Esophagus (tissue), 2 donors: ENCODE measurements at regions not wholly inside any gene's neighbourhood (a gene's known extent, or its start where the extent isn't known, plus 50 kb on each side); places are given as distances from the start of the nearest gene placed in this dataset.

ENCODE experiments used
- H3K27ac ChIP-seq, 2 donors: one replicate each; pipeline ENCODE4 v1.5.1; 2013; ENCODE audit warnings: low read depth in 2 of 2, mild to moderate bottlenecking in 2 of 2, inconsistent platforms in 1 of 2, low read length in 1 of 2, moderate library complexity in 1 of 2
- H3K27me3 ChIP-seq, 2 donors: one replicate each; pipeline ENCODE4 v1.6.1; 2013; ENCODE audit warnings: low read length in 2 of 2, control low read depth in 1 of 2, mild to moderate bottlenecking in 1 of 2; ENCODE audit not compliant: insufficient read depth in 2 of 2, control insufficient read depth in 1 of 2
- H3K36me3 ChIP-seq, 2 donors: one replicate each; pipeline ENCODE4 v1.6.1; 2013; ENCODE audit warnings: low read length in 1 of 2; ENCODE audit not compliant: control insufficient read depth in 2 of 2, insufficient read depth in 2 of 2
- H3K4me1 ChIP-seq, 2 donors: one replicate each; pipeline ENCODE4 v1.6.1; 2013; ENCODE audit warnings: low read length in 1 of 2; ENCODE audit not compliant: control insufficient read depth in 2 of 2, insufficient read depth in 2 of 2
- H3K4me3 ChIP-seq, 2 donors: one replicate each; pipeline ENCODE4 v1.5.1; 2013; ENCODE audit warnings: low read length in 2 of 2, mild to moderate bottlenecking in 2 of 2, low read depth in 1 of 2, moderate library complexity in 1 of 2
- H3K9me3 ChIP-seq, 2 donors: one replicate each; pipeline ENCODE4 v1.6.1; 2013; ENCODE audit warnings: mild to moderate bottlenecking in 2 of 2, low read depth in 1 of 2, low read length in 1 of 2, moderate library complexity in 1 of 2; ENCODE audit not compliant: control insufficient read depth in 2 of 2, insufficient read depth in 1 of 2
- WGBS, 2 donors: extraction: QIAGEN DNeasy Blood & Tissue Kit; methylation state at CpG; one replicate each; pipeline ENCODE4 v1.1.7; 2013; 5-methylcytosine and 5-hydroxymethylcytosine counted together
- donor health status: healthy with polysubstance abuse.
- donor health status: Bipolar disorder and iron deficiency.

DNA sequence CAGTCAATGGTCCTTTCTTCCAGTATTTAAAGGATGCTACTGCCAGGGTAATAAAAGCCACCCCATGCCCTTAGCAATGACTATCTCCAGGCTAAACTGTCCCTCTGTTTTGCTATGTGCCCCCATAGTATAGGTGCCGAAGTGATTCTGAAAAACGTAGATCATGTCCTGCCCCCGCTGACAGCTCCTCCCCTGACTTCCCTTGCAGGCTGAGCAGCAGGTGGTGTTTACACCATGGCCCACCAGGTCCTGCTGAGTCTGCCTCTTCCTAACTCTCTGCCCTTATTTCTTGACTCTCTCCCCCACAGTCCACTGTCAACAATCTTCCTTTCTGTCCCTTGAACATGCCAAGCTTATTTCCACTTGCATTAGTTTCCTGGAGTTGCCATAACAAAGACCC lies 352.5 kb upstream of the TSHZ2 start:
- Histone ChIP-seq H3K4me1 (no peaks in the 10 kb centered on the region), H3K4me3 (no peak overlapping the region), H3K27ac (no peak overlapping the region), H3K27me3 (no peaks in the 10 kb centered on the region), H3K9me3 (no peaks in the 10 kb centered on the region), H3K36me3 (no peaks in the 10 kb centered on the region)
- WGBS, 2 donors, result 78 to 83% methylated on average over 3 of the region's 3 CpGs

DNA sequence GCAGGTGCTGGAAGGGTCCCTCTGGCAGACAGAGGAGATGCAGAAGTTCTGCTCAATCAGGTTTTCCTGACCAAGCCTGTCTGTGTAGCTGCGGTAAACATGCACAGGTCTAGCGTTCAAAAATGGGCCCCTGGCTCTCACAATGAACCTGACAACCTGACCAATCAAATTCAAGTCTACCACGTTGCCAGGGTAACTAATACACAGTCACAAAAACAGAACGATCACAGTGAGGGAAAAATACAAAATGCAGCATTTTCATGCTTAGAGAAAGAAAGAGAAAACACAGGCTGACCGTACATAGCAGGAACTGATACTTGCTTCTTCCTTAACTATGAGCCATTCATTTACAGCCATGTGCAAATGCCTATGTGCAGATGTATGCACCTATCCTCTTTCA lies 353.1 kb upstream of the TSHZ2 start:
- 32 to 34% methylated on average over 5 of the region's 5 CpGs for WGBS, 2 donors
- H3K4me1 ChIP-seq, result no peaks in the 10 kb centered on the region
- no peaks in the 10 kb centered on the region for H3K36me3 ChIP-seq
- H3K4me3 ChIP-seq, result no peak overlapping the region
- no peaks in the 10 kb centered on the region for H3K9me3 ChIP-seq
- no peaks in the 10 kb centered on the region for H3K27me3 ChIP-seq
- H3K27ac ChIP-seq, result no peak overlapping the region

- Histone ChIP-seq H3K27ac (no peak overlapping the region), H3K4me1 (no peaks in the 10 kb centered on the region), H3K27me3 (no peaks in the 10 kb centered on the region), H3K9me3 (no peaks in the 10 kb centered on the region), H3K4me3 (no peak overlapping the region), H3K36me3 (no peaks in the 10 kb centered on the region)
- 58 to 68% methylated on average over 3 of the region's 3 CpGs for WGBS, 2 donors
These were observed 355.5 kb upstream of the TSHZ2 start for GRCh38 chr20:52616629-52617028.

- 80 to 86% methylated on average over 3 of the region's 3 CpGs for WGBS, 2 donors
- Histone ChIP-seq H3K27me3 (no peaks in the 10 kb centered on the region), H3K36me3 (no peaks in the 10 kb centered on the region), H3K4me3 (no peak overlapping the region), H3K9me3 (no peaks in the 10 kb centered on the region), H3K27ac (no peak overlapping the region), H3K4me1 (no peaks in the 10 kb centered on the region)
These were observed 357.9 kb upstream of the TSHZ2 start for GRCh38 chr20:52614051-52614863.

GRCh38 chr20:52612046-52612632 lies 360.0 kb upstream of the TSHZ2 start:
- Histone ChIP-seq H3K9me3 (no peaks in the 10 kb centered on the region), H3K27ac (no peak overlapping the region), H3K4me3 (no peak overlapping the region), H3K27me3 (no peaks in the 10 kb centered on the region), H3K4me1 (no peaks in the 10 kb centered on the region), H3K36me3 (no peaks in the 10 kb centered on the region)
- 91% methylated on average over 5 of the region's 5 CpGs for WGBS, 2 donors

DNA sequence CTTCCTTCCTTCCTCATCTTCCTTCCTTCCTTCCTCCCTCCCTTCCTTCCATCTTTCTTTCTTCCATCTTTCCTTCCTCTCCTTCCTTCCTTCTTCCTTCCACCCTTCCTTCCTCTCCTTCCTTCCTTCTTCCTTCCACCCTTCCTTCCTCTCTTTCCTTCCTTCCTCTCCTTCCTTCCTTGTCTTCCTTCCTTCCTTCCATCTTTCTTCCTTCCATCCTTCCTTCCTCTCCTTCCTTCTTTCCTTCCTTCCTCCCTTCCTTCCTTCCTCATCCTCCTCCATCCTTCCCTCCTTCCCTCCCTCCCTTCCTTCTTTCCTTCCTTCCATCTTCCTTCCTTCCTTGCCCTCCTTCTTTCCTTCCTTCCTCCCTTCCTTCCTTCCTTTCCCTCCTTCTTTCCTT lies 361.4 kb upstream of the TSHZ2 start:
- H3K27ac ChIP-seq, result no peak overlapping the region
- H3K36me3 ChIP-seq, result no peaks in the 10 kb centered on the region
- H3K27me3 ChIP-seq, result no peaks in the 10 kb centered on the region
- no peaks in the 10 kb centered on the region for H3K4me1 ChIP-seq
- no peaks in the 10 kb centered on the region for H3K9me3 ChIP-seq
- H3K4me3 ChIP-seq, result no peak overlapping the region

- Histone ChIP-seq H3K4me3 (no peak overlapping the region), H3K9me3 (no peaks in the 10 kb centered on the region)
- WGBS, 2 donors, result 83 to 85% methylated on average over 4 of the region's 4 CpGs
These were observed 370.7 kb upstream of the TSHZ2 start for GRCh38 chr20:52601295-52601971.

DNA sequence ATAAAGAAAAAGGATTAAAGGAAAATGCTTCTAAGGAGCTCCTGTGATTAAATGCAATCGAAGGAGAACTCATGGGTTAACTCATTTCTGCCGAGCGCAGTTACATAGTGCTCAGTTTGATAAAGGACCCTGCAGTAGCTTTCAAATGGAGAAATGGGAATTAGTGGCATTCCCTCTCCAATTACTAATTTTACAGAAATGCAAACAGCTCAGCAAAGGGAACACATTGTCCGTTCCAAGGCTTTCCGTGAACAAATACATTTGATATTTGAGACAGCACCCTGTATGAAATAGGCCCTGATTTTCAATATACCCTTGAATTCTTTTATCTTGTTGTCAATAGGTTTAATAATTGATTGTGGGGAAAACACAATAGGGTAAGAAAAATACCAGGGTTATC lies 375.9 kb upstream of the TSHZ2 start:
- Histone ChIP-seq H3K4me1 (no peaks in the 10 kb centered on the region), H3K4me3 (no peak overlapping the region), H3K36me3 (no peaks in the 10 kb centered on the region), H3K9me3 (no peaks in the 10 kb centered on the region), H3K27ac (no peak overlapping the region), H3K27me3 (no peaks in the 10 kb centered on the region)
- 74 to 75% methylated on average over 5 of the region's 5 CpGs for WGBS, 2 donors

More at GRCh38 chr20:52601295-52601971, 370.7 kb upstream of the TSHZ2 start:
- H3K4me1 ChIP-seq, result no peaks in the 10 kb centered on the region
- H3K27me3 ChIP-seq, result no peaks in the 10 kb centered on the region
- H3K27ac ChIP-seq, result no peak overlapping the region
- no peaks in the 10 kb centered on the region for H3K36me3 ChIP-seq

DNA sequence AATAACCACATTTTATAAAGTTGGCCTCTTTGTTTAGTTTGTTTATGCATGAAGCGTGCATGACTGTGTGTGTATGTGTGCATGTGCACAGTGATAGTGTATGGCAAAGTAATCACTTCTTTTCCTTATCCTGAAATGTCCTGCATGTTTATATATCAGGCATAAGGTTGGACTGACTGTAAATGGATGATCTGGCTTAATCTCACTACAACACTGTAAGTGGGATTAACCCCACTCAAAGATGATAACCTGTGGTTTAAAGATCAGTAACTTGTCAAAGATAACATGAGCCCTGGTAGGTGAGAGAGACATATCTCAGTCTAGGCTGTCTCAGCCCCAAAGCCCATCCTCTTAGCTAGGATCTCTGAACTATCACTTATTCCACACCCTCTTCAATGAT lies 376.6 kb upstream of the TSHZ2 start:
- Histone ChIP-seq H3K27me3 (no peaks in the 10 kb centered on the region), H3K4me3 (no peak overlapping the region), H3K27ac (no peak overlapping the region), H3K9me3 (no peaks in the 10 kb centered on the region), H3K36me3 (no peaks in the 10 kb centered on the region), H3K4me1 (no peaks in the 10 kb centered on the region)
- WGBS, 2 donors, result 83 to 88% methylated on average over 1 of the region's 1 CpG
